Tibial nerve (tissue), 4 donors: ENCODE measurements at regions not wholly inside any gene's neighbourhood (a gene's known extent, or its start where the extent isn't known, plus 50 kb on each side); places are given as distances from the start of the nearest gene placed in this dataset.
"Not testable (repeated sequence)": the region's sequence is repeated elsewhere in the genome, so short reads cannot be mapped to it uniquely, and the experiment has no call there.

ENCODE experiments used
- EP300 ChIP-seq, 2 donors: sonication (generic); formaldehyde crosslinking; IDR thresholded peaks; one replicate each; pipeline ENCODE4 v1.6.1; 2017; ENCODE audit warnings: antibody characterized with exemption in 2 of 2, mild to moderate bottlenecking in 1 of 2
- POLR2A ChIP-seq, 2 donors: fragments of 450-650 bp; IDR thresholded peaks; one replicate each; pipeline ENCODE4 v1.6.1; 2017; ENCODE audit warnings: antibody characterized with exemption in 2 of 2, mild to moderate bottlenecking in 2 of 2, moderate library complexity in 2 of 2
- TF ChIP-seq, protein P1 (sequence below), 5 experiments: fragments of 200-600 bp in 3 of 5; fragments of 450-650 bp in 2 of 5; sonication (generic) in 3 of 5; IDR thresholded peaks; one replicate each; pipeline ENCODE4 v1.5.1; 2016 to 2019; ENCODE audit warnings: antibody characterized with exemption in 5 of 5, mild to moderate bottlenecking in 3 of 5, moderate library complexity in 2 of 5

DNA sequence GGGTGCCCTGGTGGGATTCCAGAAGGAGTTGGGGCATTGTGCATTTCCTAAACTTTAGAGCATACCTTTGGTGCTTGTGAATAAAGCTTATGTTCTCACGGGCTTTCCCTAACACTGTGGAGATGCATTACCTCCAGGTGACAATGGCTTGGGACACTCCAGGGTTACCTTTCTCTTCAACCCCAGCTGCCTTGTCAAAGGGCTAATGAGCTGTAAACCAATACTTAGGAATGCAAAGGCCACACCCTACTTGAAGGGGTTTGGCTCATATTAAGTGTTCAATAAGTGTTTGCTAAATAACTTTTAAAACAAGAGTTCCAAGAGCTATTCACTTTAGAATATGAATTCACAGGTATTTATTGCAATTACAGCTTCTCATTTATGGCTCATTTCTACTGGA, 122.6 kb downstream of the TRIM43 start:
- TF ChIP-seq, protein P1, sequence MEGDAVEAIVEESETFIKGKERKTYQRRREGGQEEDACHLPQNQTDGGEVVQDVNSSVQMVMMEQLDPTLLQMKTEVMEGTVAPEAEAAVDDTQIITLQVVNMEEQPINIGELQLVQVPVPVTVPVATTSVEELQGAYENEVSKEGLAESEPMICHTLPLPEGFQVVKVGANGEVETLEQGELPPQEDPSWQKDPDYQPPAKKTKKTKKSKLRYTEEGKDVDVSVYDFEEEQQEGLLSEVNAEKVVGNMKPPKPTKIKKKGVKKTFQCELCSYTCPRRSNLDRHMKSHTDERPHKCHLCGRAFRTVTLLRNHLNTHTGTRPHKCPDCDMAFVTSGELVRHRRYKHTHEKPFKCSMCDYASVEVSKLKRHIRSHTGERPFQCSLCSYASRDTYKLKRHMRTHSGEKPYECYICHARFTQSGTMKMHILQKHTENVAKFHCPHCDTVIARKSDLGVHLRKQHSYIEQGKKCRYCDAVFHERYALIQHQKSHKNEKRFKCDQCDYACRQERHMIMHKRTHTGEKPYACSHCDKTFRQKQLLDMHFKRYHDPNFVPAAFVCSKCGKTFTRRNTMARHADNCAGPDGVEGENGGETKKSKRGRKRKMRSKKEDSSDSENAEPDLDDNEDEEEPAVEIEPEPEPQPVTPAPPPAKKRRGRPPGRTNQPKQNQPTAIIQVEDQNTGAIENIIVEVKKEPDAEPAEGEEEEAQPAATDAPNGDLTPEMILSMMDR (IDR thresholded peaks at IDR 0.05): not testable (repeated sequence)
- not testable (repeated sequence) for TF ChIP-seq POLR2A, EP300 (IDR thresholded peaks at IDR 0.05)
